HepG2 (cell line): ENCODE measurements at regions not wholly inside any gene's neighbourhood (a gene's known extent, or its start where the extent isn't known, plus 50 kb on each side); places are given as distances from the start of the nearest gene placed in this dataset.

Source experiments
- BCL6 ChIP-seq: IDR thresholded peaks from 2 replicates; pipeline ENCODE4 v1.6.1; 2016; ENCODE audit warnings: missing genetic modification reagents, missing compliant biosample characterization
- CBX5 ChIP-seq: sonication (generic); formaldehyde crosslinking; IDR thresholded peaks from 2 replicates; pipeline ENCODE4 v1.4.0; 2020; ENCODE audit warnings: missing genetic modification reagents, borderline replicate concordance
- CC2D1A ChIP-seq: sonication (generic); formaldehyde crosslinking; IDR thresholded peaks from 2 replicates; pipeline ENCODE4 v1.8.1; 2023; ENCODE audit warnings: mild to moderate bottlenecking, missing genetic modification reagents
- PAX8 ChIP-seq: sonication (generic); formaldehyde crosslinking; IDR thresholded peaks from 2 replicates; pipeline ENCODE4 v1.8.0; 2022; ENCODE audit warnings: mild to moderate bottlenecking, missing genetic modification reagents, borderline replicate concordance
- PLRG1 ChIP-seq: fragments of 450-650 bp; conservative IDR thresholded peaks from 2 replicates; pipeline ENCODE4 v1.6.1; 2016
- SNAI1 ChIP-seq: sonication (generic); formaldehyde crosslinking; IDR thresholded peaks from 2 replicates; pipeline ENCODE4 v1.5.0; 2020; ENCODE audit warnings: mild to moderate bottlenecking, missing genetic modification reagents, borderline replicate concordance
- TCF7L2 ChIP-seq: IDR thresholded peaks from 2 replicates; pipeline ENCODE4 v1.6.1; 2011; ENCODE audit warnings: mild to moderate bottlenecking, low read depth, low read length, moderate library complexity
- ZFP1 ChIP-seq: IDR thresholded peaks from 2 replicates; pipeline ENCODE4 v1.6.1; 2016
- ZNF124 ChIP-seq: sonication (generic); formaldehyde crosslinking; IDR thresholded peaks from 2 replicates; pipeline ENCODE4 v1.4.0; 2020; ENCODE audit warnings: missing genetic modification reagents
- ZNF343 ChIP-seq: sonication (generic); formaldehyde crosslinking; IDR thresholded peaks from 2 replicates; pipeline ENCODE4 v1.4.0; 2020; ENCODE audit warnings: mild to moderate bottlenecking, missing genetic modification reagents
- ZNF430 ChIP-seq: sonication (generic); formaldehyde crosslinking; IDR thresholded peaks from 2 replicates; pipeline ENCODE4 v1.9.0; 2021; ENCODE audit warnings: mild to moderate bottlenecking, missing genetic modification reagents
- ZNF451 ChIP-seq: sonication (generic); formaldehyde crosslinking; IDR thresholded peaks from 2 replicates; pipeline ENCODE4 v1.5.0; 2020; ENCODE audit warnings: mild to moderate bottlenecking, missing genetic modification reagents
- ZNF496 ChIP-seq: sonication (generic); formaldehyde crosslinking; IDR thresholded peaks from 2 replicates; pipeline ENCODE4 v1.8.1; 2023; ENCODE audit warnings: mild to moderate bottlenecking, moderate library complexity, missing genetic modification reagents; ENCODE audit not compliant: insufficient replicate concordance
- ZNF552 ChIP-seq: sonication (generic); formaldehyde crosslinking; IDR thresholded peaks from 2 replicates; pipeline ENCODE4 v1.9.0; 2022; ENCODE audit warnings: missing genetic modification reagents, mild to moderate bottlenecking, borderline replicate concordance
- ZNF556 ChIP-seq: sonication (generic); formaldehyde crosslinking; IDR thresholded peaks from 2 replicates; pipeline ENCODE4 v1.4.0; 2020; ENCODE audit warnings: mild to moderate bottlenecking, missing genetic modification reagents, borderline replicate concordance
- ZNF724P ChIP-seq: sonication (generic); formaldehyde crosslinking; IDR thresholded peaks from 2 replicates; pipeline ENCODE4 v1.8.0; 2022; ENCODE audit warnings: missing genetic modification reagents, borderline replicate concordance
- ZNF780A ChIP-seq: sonication (generic); formaldehyde crosslinking; IDR thresholded peaks from 2 replicates; pipeline ENCODE4 v1.8.0; 2022; ENCODE audit warnings: mild to moderate bottlenecking, missing genetic modification reagents, moderate library complexity
- ZSCAN30 ChIP-seq: sonication (generic); formaldehyde crosslinking; IDR thresholded peaks from 2 replicates; pipeline ENCODE4 v1.5.0; 2020; ENCODE audit warnings: mild to moderate bottlenecking, missing genetic modification reagents
- TF ChIP-seq, protein P1 (sequence below): IDR thresholded peaks from 2 replicates; pipeline ENCODE4 v1.6.1; 2016
- TF ChIP-seq, protein P2 (sequence below): sonication (generic); formaldehyde crosslinking; IDR thresholded peaks from 2 replicates; pipeline ENCODE4 v1.4.0; 2020; ENCODE audit warnings: missing genetic modification reagents, borderline replicate concordance
- TF ChIP-seq, protein P3 (sequence below): sonication (generic); formaldehyde crosslinking; IDR thresholded peaks from 2 replicates; pipeline ENCODE4 v1.4.0; 2020; ENCODE audit warnings: missing genetic modification reagents
- TF ChIP-seq, protein P4 (sequence below): fragments of 450-650 bp; IDR thresholded peaks from 2 replicates; pipeline ENCODE4 v1.6.1; 2017

DNA sequence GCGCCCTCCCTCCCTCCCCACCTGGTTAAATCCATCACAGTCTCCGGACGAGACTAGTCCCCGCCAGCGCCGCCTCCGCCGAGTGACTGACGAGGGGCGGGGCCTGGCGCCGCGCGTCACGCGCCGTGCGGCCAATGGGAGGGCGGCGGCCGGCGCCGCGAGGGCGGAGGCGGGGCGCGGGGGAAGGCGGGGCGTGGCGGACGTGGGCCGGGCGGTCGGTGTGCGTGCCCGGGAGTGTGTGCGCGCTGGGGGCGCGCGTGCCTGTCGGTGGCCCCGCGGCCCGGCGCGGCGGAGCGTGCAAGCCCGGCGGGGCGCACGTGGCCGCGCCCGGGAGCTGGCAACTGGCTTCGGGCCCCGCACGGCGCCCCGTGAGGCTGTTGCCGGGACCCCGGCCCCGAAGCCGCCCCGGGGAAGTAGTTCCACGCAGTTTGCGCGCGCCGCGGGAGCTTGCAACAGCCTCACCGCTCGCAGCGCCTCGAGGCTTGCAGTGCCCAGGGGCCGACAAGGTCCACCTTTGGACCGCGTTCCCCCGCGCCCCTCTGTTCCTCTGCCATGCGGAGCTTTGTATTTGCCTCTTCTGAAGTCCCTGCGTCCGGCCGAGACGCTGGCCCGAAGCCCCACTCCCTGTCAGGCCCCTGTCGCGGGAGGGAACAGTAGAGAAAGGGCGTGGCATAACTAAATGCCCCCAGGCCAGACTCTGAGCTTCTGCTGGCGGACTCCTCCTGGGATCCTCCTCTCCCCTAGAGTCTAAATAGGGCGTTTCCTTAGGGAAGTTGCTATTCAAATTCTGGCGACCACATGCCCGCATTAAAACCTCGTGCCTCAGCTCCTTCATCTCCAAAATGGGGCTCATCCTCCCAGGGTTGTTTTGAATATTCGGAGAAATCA, 400.9 kb downstream of the SHQ1 start (continued):
- TF ChIP-seq ZNF124 (CRISPR knock-in tag) (no peak), CBX5 (CRISPR knock-in tag) (no peak), ZNF430 (CRISPR knock-in tag) (peak; percentile 40; the same call in 1 of the 2 replicates), PAX8 (CRISPR knock-in tag) (no peak), ZNF780A (CRISPR knock-in tag) (no peak), SNAI1 (no peak), ZFP1 (CRISPR knock-in tag) (no peak), BCL6 (CRISPR knock-in tag) (no peak), ZNF724P (CRISPR knock-in tag) (no peak), CC2D1A (CRISPR knock-in tag) (no peak), ZNF556 (CRISPR knock-in tag) (no peak), ZNF451 (no peak), ZNF496 (CRISPR knock-in tag) (peak; percentile 49), TCF7L2 (no peak), ZNF343 (CRISPR knock-in tag) (peak; percentile 57; the same call in 1 of the 2 replicates), ZNF552 (CRISPR knock-in tag) (no peak), ZSCAN30 (CRISPR knock-in tag) (no peak), PLRG1 (no peak)
- TF ChIP-seq, protein P1, sequence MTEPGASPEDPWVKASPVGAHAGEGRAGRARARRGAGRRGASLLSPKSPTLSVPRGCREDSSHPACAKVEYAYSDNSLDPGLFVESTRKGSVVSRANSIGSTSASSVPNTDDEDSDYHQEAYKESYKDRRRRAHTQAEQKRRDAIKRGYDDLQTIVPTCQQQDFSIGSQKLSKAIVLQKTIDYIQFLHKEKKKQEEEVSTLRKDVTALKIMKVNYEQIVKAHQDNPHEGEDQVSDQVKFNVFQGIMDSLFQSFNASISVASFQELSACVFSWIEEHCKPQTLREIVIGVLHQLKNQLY (CRISPR knock-in tag): no peak; the same call in 1 of the 2 replicates
- TF ChIP-seq, protein P2, sequence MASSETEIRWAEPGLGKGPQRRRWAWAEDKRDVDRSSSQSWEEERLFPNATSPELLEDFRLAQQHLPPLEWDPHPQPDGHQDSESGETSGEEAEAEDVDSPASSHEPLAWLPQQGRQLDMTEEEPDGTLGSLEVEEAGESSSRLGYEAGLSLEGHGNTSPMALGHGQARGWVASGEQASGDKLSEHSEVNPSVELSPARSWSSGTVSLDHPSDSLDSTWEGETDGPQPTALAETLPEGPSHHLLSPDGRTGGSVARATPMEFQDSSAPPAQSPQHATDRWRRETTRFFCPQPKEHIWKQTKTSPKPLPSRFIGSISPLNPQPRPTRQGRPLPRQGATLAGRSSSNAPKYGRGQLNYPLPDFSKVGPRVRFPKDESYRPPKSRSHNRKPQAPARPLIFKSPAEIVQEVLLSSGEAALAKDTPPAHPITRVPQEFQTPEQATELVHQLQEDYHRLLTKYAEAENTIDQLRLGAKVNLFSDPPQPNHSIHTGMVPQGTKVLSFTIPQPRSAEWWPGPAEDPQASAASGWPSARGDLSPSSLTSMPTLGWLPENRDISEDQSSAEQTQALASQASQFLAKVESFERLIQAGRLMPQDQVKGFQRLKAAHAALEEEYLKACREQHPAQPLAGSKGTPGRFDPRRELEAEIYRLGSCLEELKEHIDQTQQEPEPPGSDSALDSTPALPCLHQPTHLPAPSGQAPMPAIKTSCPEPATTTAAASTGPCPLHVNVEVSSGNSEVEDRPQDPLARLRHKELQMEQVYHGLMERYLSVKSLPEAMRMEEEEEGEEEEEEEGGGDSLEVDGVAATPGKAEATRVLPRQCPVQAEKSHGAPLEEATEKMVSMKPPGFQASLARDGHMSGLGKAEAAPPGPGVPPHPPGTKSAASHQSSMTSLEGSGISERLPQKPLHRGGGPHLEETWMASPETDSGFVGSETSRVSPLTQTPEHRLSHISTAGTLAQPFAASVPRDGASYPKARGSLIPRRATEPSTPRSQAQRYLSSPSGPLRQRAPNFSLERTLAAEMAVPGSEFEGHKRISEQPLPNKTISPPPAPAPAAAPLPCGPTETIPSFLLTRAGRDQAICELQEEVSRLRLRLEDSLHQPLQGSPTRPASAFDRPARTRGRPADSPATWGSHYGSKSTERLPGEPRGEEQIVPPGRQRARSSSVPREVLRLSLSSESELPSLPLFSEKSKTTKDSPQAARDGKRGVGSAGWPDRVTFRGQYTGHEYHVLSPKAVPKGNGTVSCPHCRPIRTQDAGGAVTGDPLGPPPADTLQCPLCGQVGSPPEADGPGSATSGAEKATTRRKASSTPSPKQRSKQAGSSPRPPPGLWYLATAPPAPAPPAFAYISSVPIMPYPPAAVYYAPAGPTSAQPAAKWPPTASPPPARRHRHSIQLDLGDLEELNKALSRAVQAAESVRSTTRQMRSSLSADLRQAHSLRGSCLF (CRISPR knock-in tag): no peak
- TF ChIP-seq, protein P3, sequence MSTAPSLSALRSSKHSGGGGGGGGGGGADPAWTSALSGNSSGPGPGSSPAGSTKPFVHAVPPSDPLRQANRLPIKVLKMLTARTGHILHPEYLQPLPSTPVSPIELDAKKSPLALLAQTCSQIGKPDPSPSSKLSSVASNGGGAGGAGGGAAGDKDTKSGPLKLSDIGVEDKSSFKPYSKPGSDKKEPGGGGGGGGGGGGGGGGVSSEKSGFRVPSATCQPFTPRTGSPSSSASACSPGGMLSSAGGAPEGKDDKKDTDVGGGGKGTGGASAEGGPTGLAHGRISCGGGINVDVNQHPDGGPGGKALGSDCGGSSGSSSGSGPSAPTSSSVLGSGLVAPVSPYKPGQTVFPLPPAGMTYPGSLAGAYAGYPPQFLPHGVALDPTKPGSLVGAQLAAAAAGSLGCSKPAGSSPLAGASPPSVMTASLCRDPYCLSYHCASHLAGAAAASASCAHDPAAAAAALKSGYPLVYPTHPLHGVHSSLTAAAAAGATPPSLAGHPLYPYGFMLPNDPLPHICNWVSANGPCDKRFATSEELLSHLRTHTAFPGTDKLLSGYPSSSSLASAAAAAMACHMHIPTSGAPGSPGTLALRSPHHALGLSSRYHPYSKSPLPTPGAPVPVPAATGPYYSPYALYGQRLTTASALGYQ (CRISPR knock-in tag): 0 out of 2 replicates have a peak, but pooled peaks have one; percentile 29
- TF ChIP-seq, protein P4, sequence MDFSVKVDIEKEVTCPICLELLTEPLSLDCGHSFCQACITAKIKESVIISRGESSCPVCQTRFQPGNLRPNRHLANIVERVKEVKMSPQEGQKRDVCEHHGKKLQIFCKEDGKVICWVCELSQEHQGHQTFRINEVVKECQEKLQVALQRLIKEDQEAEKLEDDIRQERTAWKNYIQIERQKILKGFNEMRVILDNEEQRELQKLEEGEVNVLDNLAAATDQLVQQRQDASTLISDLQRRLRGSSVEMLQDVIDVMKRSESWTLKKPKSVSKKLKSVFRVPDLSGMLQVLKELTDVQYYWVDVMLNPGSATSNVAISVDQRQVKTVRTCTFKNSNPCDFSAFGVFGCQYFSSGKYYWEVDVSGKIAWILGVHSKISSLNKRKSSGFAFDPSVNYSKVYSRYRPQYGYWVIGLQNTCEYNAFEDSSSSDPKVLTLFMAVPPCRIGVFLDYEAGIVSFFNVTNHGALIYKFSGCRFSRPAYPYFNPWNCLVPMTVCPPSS: no peak
